Right renal pelvis (tissue), 4 donors: ENCODE measurements at regions not wholly inside any gene's neighbourhood (a gene's known extent, or its start where the extent isn't known, plus 50 kb on each side); places are given as distances from the start of the nearest gene placed in this dataset.
A peak's percentile ranks its signal among the peaks of the same experiment; 100 is the strongest.
"Not testable (repeated sequence)": the region's sequence is repeated elsewhere in the genome, so short reads cannot be mapped to it uniquely, and the experiment has no call there.

Source experiments
- DNase-seq, 4 donors: peaks; one replicate each; pipeline ENCODE4 v3.0.0-alpha.2; 2013; ENCODE audit warnings: low read depth in 4 of 4, low spot score in 3 of 4, missing footprints in 1 of 4

DNA sequence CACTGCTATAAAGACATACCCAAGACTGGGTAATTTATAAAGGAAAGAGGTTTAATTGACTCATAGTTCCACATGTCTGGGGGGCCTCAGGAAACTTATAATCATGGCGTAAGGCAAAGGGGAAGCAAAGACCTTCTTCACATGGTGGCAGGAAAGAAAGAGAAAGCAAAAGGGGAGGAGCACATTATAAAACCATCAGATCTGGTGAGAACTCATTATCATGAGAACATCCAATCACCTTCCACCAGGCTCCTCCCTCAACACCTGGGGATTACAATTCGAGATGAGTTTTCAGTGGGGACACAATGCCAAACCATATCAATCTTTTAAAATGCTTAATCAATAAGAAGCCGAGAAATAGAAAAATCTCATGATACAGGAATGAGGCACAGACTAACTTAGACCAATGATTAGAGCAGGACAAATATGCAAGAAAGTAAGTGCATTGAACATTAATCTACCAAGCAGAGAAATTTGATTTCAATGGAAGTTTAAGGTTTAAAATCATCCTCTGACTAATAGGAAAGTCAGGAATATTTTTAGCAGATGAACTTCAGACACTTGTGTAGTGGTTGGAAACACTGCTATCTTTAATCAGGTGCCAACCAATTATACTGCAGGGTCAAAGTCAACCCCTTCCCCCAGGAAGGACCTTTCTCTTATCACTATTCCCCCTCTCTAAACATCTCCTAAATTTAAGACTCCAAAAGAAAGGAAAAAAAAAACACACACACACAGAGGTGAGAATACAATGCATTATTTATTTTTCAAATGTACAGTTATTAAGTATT, 259.2 kb downstream of the IRS1 start:
- DNase-seq, result no peak

DNA sequence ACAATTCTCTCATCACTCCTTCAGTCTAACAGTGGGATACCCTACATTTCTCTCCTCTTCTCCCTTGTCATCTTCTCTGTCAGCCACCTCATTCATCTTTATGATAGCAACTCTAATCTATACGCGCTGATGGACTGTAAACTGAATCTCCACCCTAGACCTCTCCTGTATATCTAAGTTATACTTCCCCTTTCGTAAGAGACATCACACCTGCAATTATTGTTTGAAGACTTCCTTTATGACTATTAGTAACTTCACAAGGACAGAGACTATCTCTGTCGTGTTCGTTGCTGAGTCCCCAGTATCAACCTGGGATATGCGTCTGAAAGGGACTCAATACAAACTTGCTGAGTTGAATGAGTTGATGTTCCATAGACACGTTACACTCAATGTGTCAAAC, 263.2 kb downstream of the IRS1 start:
- no peak for DNase-seq

DNA sequence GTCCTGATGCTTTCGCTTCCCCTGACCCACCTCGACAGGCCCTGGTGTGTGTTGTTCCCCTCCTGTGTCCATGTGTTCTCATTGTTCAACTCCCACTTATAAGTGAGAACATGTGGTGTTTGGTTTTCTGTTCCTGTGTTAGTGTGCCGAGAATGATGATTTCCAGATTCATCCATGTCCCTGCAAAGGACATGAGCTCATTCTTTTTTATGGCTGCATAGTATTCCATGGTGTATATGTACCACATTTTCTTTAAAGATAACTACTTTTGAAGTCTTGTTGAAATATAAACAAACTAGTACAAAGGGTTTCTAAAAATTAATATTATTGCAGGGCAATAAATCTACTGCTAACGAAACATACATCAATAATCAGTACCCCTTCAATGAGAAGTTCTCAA, 266.6 kb downstream of the IRS1 start:
- not testable (repeated sequence) for DNase-seq

DNA sequence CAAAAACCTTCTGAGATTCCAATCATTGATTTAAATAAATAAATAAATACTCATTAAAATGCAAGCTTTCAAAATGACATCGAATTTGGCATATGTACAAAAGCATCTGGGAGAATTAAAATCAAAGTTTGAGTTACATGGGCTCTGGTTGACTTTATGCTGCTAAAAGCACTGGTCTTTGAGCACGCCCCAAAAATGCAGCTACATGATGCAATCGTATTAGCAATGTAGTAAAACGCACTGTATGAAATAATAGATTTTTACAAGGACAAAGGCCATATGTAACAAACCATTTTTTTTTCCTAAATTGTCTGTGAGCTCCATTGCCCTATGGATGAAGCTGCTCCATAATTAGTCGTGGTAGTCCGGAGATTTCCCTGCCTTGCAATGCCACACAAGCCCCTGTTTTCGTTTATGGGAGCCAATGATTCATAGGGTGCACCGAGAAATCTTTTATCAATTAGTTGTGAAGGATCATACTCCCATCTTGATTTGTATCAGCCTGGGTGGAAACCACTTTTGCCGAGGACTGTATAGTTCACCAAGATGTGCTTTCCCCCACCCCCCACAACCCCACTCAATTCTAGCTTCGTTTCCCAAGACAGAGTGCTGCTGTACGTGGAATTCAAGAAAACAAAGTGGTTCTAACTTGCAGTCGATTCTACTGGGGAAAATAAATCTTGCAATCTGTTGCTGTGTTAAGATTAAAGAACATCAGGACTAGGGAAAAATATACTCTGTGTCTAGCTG, 268.4 kb downstream of the IRS1 start:
- peak in 1 of 4 donors; percentile 20 for DNase-seq

DNA sequence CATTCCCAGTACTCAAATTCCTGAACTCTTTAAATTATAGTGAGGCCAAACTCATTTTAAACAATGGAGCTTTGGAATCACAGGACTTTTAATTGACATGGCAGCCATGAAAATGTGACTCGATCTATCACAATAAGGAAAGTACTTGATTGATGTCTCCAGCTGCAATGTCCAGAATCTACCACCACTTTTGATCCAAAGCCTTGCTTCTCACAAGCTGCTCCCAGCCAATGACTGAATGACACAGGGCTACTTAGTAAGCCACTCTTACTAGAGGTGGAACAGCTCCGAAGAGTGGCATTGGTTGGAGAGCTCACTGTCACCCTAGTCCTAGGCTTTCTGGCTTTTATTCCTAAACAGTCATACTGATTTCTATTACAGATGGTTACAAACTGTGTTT, 270.1 kb downstream of the IRS1 start:
- no peak for DNase-seq

DNA sequence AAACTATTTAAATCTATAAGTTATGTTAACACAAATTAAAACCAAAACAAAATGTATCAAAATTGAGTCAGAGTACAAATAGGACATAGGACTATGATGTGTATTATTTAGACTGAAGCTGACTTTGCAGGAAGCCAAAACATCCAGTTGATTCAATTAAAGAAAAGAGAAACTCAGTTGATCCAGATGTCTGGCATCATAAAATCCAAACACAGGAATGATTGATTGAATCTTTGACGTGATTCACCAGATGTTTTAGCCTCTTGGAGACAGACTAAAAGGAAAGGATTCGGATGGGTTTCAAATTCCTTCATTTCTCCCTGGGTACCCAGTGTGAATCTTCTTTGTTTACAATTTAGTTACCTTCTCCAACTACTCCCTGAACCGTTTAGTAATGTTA, 272.9 kb downstream of the IRS1 start:
- DNase-seq, result no peak

DNA sequence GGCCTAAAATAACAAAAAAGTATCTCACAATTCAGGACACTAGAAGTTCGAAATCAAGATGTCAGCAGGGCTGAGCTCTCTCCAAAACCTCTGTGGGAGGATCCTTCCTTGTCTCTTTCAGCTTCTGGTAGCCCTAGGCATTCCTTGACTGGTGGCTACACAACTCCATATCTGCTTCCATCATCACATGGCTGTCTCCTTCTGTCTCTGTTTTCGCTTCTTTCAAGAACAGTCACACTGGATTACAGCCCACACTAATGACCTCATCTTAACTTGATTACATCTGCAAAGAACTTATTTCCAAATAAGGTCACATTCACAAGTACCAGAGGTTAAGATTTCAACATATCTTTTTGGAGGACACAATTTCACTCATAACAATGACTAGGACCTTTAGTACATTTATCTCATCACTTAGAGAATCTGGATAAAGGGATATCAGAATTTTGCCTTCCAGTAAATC, 275.2 kb downstream of the IRS1 start:
- DNase-seq, result no peak

DNA sequence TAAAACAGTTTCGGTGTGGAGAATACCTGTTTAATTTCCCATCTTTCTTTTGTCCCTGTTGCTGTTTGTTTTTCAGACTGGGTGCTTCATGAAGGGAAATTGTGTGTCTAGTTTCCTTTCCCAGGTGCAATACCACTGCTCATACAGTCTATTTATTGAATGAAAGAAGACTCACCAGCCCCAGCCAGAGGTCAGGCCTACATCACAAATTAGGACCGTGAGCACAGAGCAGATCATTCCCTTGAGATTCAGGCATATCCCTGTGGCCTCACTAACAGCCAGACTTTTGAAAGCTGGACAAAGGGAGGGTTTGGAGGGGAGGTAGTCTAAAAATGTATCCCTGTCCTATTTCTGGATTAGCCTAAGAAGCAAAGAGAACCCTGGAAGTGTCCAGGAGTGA, 278.9 kb downstream of the IRS1 start:
- DNase-seq, result no peak

DNA sequence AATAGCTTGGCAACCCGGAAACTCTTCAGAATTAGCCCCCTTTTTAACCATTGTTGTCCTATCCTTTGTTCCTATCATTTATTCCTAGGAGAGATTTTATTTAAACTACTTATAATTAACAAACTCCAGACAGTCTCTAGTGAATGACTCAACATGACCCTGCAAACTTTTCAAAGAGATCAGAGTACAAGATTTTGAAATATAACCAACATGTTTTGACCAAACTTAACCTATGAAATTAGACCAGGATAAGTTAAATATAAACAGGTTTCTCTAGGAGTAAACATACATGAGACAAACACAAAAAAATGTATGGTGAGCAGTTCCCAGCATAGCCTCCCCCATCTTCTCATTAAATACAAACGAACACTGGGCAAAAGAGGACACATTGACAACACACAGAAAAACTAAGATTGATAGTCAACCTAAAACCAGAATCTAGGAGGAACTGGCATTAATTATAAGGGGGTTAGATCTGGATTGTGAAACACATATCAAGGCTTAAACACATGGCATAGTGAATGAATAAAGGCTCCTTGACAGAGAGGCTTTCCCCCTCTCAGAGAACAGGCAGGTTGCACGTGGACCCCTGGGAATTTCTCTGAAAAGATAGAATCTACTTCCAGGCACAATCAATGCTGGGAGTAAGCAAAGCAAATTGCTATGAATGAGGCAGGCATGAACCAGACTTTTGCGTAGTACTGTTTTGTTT, 284.1 kb downstream of the IRS1 start:
- DNase-seq, result no peak

DNA sequence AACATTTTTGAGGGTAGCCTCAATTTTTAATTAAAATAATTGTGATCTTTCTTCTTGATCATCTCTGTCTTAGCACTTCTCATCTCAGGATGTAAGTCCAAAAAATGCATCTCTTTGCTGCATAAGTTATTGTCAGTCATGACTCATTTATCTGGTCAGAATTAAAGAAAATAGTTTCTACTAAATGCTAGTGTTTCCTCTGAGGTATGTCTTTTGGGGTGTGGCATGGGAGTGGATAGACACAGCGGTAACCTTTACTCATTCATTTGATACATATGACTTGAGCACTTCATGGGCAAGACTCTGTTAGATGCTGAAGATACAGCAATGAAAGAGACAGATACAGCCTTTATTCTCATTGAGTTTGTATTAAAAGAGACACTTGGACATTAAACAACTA, 284.7 kb downstream of the IRS1 start:
- no peak for DNase-seq

DNA sequence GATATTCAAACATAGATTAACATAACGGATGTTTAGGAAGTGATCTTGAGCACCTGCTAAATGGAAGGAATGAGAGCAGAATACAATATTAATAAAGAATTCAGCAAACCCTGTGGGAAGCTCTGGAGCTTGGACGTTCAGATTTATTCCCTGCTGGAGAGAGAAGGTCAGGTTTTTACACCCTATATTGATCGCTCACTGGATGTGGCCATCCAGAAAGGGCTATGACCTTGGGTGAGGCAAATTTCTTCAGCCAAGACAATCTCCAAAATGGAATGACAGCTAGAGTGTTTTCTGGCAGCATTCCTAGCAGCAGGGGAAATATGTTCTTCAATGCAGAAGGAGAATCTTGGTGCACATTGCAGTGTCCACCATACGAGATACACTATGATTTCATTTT, 288.3 kb downstream of the IRS1 start:
- no peak for DNase-seq

DNA sequence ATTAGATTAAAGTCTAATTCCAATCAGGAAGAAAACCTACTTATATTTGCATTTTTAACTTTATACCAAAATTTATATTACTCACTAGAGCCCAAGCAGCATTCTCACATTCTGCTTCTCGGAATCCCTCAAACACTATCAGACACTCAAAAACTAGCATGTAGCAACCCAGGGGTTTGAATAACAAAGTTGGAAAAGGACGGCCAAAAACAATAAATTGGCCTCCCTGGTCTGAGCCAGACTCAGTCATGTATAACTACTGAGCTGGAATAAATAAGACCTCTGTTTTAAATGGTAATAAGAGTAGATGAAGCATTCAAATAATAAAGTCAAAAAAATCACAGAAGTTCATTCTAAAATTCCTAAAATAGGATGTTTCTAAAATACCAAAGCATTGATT, 290.9 kb downstream of the IRS1 start:
- DNase-seq, result no peak

DNA sequence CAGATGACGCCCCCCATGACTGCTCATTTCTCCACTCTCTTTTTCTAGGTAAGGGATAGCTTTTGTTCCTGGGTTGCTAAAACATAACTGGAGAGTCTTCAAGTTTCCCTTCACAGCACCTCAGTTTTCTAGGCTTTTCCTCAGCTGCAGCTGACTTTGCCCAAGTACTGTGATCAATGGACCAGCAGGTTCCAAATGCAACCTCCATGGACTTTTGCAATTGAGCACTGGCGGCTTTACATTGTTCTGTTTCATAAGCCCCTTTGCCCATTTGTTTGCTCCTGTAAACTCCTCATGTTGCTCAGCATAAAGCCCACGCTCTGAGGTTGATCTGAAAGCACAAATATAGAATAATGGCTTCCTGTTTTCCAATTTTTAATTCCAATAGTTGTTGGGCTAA, 291.6 kb downstream of the IRS1 start:
- DNase-seq, result no peak

DNA sequence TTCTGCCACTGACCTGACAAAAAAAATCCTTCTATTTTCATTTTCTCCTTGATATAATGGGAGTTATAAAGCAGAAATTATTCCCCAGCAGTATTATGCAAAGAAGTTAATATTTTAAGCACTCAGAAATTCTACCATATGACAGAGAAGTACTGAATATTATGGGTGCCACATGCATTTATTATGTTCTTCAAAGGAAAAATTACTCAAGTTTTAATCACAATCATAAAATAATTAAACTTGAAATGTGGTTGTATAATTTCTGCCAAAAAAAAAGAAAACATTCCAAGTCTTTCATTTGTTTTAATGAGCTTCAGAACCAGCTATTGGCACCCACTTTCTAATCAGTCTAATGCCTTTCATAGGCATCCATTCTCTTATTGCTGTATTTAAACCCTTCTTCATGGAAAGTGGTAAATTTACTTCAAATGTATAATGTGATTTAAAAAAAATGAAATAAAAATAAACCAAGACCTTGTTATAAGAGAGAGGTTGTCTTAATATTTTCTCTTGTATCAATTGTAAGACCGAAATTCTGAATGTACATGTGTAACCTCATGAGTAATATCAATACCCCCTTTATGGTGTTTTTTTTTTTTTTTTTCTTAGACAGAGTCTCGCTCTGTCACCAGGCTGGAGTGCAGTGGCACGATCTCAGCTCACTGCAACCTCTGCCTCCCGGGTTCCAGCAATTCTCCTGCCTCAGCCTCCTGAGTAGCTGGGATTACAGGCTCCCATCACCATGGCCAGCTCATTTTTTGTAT, 302.3 kb downstream of the IRS1 start:
- DNase-seq, result no peak

DNA sequence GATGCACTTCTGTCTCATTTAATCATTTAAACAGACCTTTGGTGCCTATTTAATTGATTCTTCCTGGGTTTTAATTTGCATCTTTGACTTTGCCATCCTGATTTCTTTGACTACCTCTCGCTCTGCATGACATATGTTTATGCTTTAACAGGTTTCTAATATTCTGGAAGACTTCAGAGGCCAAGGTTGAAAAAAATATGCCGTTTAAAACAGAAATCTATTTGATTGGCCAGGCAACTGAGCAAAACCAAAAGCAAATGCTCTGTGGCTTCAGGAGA, 303.4 kb downstream of the IRS1 start:
- no peak for DNase-seq

DNA sequence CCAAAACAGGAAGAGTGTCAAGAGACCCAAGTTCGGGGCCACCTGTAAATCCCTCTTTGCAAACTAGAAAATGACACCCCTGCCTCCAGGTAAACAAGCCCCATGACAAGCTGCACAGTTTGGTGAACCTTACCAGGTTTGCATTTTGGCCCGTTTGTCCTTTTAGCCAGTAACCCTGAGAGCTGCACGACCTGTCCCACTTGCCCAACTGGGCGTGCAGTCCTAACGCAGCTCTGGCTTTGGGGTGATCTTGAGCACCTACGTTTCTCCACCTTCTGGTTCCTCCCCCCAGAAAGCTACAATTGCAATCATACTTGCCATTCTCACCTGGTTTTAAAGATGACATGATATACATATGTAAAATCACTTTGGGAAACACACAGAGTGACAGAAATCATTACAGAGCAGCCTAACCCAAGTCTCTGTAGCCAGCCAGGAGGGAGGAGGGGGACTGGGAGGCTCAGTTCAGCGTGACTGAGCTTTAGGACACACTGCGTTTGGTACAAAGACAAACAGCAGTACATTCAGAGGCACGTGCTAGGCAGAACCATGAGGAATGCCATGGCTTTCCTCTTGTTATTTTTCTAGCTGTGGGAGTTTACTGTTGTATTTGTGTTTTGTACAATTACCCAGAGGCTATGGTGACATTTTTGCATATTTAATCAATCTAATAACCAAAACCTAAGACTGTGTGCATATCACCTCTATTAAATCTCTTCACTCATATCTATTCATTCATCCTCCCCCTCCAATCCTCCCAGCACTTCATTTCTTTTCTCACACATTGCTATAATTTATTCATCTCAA, 304.0 kb downstream of the IRS1 start:
- DNase-seq, result peak in 1 of 4 donors; percentile 18

DNA sequence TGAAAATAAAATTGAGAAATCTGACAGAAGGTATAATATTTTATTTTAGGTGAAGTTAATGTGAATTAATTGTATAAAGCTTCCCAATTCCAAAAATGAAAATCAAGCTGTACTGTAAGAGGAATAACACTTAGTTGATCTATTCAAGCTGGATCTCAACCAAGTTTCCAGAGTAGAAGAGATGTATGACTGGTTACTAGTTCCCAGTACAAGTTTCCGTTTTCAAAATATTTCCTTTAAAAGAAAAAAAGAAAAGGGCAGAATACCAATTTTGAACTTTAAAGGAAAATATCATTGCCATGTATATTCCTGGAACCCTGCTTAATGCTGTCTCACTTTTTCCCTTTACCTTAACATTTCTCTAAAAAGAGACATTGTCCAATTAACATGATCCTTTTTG, 308.5 kb downstream of the IRS1 start:
- no peak for DNase-seq

DNA sequence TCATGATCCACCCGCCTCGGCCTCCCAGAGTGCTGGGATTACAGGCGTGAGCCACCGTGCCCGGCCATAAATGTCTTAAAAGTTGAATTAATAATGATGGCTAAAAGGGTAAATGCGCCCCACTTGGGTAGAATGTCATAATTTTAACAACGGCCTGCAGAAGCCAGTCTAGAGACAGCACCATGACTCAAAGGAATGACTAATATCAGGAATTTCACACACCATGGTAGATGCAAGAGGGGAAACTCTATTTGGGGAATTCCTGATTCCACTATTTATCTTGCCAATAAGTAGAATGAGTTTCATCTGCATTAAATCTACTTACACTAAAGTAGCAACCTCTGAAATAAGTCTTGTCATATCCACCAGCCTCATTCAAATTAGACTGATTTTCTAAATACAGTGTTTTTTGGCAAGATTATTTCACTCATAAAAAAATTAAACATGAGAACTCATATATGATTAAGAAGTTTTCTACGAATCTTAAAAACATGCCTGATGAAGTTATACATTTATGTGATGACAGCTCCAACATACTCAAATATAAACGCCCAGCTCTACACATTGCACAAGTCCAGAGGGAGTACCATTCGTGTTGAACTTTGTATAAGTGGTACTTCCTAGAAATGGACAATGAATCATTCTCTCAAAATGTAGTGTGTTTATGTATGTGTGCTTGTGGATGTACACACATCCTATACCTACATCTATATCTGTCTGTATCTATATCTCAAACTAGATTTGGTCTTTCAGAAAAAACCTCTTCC, 309.7 kb downstream of the IRS1 start:
- no peak for DNase-seq

DNA sequence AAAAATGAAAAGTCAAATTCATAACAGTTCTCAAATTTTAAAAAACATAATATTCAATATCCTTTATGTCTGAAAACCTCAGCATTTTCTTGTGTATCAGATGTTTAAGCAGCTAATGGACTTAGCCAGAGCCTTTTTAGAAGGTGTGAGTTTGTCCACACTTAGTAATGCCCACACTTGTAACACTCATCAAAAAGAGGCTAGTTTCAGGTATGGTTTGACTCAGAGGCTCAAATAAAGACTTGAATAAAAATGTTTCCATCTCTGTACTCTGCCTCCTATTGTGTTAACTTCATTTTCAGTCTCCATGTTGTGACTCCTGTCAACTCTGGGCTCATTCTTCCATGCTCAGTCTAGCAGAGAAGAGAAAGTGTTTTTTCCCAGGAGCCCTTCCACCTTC, 311.6 kb downstream of the IRS1 start:
- DNase-seq, result no peak
